ENCODE measurements at regions not wholly inside any gene's neighbourhood (a gene's known extent, or its start where the extent isn't known, plus 50 kb on each side); places are given as distances from the start of the nearest gene placed in this dataset.

GRCh38 chr10:7035126-7035761 lies 375.6 kb downstream of the SFMBT2 start:
- no peak for TF ChIP-seq POLR2A (IDR thresholded peaks at IDR 0.05)
- no peak for TF ChIP-seq CTCF (IDR thresholded peaks at IDR 0.05)
